Activated T-cell treated with anti-CD3 and anti-CD28 coated beads for 48 hours (primary cell): ENCODE measurements at regions not wholly inside any gene's neighbourhood (a gene's known extent, or its start where the extent isn't known, plus 50 kb on each side); places are given as distances from the start of the nearest gene placed in this dataset.

Experiments used
- DNase-seq: peaks from one replicate; pipeline ENCODE4 v3.0.0-alpha.2; 2020; ENCODE audit warnings: low read depth

DNA sequence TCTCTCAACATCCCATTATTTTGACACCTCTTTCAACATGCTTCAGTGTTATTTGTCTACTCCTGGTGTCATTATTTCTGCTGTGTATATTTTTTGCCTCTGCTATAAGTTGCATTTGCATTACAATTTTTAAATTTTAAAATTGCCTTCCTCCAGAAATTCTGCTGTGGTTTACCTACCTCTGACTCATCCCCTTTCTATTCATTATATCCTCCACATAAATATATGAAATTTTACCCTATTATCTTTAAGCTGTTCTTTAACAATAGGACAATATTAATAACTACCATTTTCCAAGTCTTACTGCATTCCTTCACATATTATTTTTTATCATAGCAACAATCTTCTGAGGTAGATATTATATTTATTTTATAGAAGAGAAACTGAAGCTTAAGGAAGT is 178.1 kb upstream of the NRIP1 start:
- DNase-seq: no peak

DNA sequence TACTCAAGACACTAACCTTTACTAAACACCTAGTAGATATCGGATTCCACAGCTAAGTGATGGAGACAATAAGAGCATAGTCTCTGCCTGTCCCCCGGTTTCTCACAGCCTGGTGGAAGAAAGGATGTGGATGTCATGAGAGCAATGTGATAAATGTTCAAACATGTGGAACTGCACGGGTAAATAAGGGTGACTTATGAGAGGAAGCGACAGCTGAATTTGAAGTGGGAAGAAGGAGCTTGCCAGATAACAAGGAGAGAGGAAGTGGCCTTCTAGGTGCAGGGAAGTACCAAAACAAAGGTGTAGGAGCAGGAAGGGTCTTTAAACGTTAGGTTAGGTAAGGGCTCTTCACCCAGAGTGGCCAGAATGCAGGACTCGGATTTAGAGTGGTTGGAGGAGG is 178.6 kb upstream of the NRIP1 start:
- DNase-seq: no peak

- no peak for DNase-seq
Observed at GRCh38 chr21:15247613-15248012, 182.8 kb upstream of the NRIP1 start.

DNA sequence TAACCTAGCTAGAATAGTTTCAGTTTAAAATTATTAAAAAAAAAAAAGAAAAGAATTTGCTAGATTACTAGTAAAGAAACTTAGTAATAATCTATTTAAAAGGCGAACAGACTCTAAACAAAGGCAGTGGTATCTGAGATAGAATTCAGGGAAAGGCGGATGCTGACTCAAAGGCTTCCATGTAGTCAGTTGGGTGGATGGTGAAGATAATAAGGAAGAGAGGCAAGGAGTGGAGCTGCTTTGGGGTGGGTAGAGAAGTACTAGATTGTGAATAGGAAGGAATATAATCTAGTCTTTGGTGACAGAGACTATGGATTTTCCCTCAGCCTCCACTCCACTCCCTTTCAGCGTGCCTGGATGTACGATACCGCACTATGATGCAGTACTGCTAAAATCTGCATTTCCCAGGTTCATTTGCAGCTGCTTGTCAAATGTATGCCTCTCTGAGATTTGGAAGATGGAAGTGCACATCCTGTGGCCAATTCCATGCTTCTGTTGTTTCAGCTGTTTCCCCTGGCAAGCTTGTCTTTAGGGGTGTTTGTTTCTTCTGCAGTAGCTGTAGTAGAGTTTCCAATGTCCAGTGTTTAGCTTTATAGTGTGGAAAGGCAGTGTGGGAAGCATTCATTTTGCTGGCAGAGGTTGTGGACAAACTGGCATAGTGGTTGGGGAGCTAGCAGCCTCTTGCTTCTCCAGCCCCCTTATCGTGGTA is 184.6 kb upstream of the NRIP1 start:
- DNase-seq: no peak

- no peak for DNase-seq
Observed at GRCh38 chr21:15250384-15250783, 185.6 kb upstream of the NRIP1 start.

DNA sequence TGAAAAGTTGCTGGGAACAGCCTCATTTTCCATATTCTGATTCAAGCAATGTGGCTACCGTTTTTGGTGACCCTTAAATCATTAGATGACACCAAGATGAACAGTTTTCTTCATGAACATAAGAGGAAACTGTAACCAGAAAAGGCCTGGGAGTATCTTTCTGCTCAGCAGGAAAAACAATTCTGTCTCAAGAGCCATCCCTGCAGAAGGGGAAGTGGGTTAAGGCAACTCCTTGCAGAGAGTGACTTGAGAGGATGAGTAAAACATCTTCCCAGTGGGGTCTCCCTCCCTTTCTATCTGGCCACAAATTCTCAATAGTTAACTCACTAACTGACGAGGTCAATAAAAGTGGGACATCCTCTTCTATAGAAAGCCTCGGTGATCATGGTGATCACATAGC is 187.6 kb upstream of the NRIP1 start:
- DNase-seq: no peak

DNA sequence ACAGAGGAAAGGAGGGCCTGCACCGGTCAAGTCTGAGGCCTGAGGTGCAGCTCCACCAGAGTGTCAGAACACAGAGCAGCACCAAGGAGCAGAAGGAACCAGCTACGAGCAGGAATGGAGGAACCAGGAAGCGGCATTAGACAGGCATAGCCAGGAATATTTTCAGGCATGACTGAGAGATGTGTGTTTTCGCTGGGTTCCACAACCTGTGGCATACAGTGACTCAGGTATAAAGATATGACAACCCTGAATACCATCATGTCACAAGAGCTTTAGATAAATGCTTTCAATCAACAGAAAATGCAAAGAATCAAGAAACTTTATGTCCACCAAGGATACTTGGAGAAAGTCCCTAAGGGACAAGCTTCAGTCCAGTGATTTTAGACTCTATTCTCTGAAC is 189.3 kb upstream of the NRIP1 start:
- no peak for DNase-seq

DNA sequence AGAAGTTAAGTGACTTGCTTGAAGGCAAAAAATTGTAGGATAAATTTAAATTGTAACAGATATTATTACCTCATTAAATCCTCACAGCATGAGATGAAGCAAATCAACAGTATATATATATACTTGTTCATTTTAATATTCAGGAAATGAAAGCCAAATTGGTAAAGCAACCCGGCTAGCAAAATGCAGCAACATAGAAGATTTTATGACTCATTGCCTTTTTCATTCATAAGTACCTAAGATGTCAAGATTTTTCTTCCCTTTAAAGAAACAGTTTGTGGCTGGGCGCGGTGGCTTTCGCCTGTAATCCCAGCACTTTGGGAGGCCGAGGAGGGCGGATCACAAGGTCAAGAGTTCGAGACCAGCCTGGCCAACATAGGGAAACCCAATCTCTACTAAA is 190.5 kb upstream of the NRIP1 start:
- no peak for DNase-seq

DNA sequence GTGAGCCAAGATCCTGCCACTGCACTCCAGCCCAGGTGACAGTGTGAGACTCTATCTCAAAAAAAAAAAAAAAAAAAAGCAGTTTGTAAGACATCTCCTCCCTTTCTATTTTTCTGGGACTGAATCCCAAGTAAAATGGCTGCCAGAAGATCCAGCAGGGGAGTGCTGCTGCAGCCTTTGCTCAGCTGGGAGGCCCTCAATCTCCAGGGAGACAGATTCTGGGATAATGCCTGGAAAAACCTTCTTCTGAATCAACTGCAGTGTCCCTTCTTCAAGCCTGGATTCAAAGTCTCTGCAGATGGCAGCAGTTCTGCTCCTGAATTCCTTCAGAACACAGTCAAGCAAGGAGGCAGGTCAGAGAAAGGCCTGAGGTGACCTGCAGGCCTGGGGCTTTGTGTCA is 191.0 kb upstream of the NRIP1 start:
- no peak for DNase-seq

DNA sequence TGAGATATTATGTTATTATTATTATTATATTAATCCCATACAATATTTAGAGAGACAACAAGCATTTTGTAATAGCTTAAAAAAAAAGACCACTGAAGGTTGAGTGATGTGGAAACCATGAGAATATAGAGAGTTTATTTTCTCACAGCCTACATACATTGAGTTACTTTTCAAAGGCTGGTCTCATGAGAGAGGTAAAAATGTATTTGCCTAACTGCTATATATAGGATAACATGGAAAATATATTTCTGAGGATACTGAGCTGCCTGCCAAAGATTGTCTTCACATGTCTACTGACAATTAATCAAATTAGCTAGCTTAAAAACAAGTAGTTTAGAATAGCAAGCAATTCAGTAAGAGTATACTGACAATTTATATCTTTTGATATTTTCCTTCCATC is 192.2 kb upstream of the NRIP1 start:
- DNase-seq: no peak

DNA sequence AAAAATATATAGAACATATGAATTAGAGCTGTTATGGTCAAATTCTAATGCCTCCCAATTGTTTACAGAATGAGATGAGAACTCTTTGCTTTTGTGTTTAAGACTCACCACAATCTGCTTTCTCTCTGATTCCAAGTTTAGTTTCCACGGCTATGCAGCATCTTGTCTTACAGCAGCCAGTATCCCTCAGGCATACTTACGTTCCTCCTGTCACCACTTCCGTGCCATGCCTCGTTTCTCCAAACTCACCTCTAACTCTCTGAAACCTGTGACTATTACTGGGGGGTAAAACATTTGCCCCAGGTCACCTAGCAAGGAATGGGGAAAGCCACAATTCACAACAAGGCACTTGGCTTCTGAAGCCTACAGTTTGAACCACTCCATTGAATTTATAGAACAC is 192.8 kb upstream of the NRIP1 start:
- no peak for DNase-seq

DNA sequence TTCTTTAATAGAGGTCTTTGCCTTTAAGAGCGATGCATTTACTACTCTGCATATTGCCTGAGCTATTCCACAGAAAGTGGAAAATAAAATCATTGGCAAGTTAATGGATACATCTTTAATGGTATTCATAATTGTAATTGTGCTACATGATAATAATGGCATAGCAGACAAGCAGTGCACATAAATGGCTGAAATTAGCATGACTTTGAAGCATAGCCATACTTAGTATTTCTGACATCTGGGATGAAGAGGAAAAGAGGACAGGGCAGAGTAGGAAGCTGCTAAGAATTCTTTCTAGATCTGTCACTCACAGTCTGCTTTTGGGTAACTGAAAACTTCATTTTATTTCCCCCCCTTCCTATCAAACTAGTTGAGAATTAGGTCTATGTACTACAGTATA is 195.0 kb upstream of the NRIP1 start:
- no peak for DNase-seq

- DNase-seq: no peak
Observed at GRCh38 chr21:15260604-15261003, 195.8 kb upstream of the NRIP1 start.

DNA sequence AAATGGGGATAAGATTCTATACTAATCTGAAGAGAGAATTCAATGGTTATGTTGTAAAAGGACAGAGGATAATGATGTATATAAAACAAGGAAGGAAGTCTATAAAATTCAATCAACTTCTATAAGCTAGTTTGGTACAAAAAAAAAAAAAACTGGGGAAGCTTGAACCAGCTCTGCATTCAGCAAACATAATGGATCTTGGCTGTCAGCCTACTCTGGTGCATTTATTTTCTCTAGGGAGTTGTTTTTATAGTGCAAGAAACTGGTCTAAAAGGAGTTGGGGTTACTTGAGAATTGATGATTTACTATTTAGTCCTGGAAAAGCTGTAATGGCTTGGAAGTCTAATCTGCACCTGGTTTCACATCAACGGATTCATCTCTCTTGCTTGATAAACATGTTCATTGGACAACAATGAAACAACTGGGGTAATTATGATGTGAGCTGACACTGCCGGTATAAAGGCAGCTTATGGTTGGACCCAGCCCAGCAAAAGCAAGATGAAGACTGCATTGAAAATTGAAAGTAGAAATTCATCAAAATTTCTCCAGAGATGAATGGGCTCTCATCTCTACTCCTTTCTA is 199.4 kb upstream of the NRIP1 start:
- DNase-seq: no peak

DNA sequence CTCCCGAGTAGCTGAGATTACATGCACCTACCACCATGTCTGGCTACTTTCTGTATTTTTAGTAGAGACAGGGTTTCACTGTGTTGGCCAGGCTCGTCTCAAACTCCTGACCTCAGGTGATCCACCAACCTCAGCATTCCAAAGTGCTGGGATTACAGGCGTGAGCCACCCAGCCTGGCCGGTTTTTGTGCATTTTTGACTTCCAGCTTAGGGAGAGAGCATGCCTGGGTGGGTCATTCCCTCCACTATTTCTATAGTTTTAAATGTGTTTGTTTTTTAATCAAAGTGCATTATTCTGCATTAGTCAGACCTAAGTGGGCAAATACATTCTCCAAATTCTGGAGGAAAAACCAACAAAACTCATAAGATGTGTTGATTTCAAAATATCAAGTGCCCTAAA is 207.4 kb upstream of the NRIP1 start:
- no peak for DNase-seq

DNA sequence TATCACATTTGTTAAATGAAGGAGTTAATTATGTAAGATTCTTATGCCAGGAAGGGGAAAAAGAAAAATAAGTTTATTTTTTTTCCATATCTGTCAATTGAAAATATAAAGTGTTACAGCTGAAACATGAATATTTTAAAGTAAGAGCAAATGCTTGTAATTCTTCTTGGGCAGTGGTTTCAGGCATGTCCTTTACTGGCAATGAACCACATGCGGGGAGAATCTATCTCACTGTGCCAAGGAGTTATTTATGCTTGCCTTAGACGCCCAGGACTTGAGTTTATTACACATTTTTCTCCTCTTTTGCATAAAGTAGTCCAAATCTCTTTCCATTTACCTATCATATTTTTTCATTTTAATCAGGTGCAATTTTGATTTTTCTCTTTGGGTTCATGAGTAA is 207.8 kb upstream of the NRIP1 start:
- DNase-seq: no peak

DNA sequence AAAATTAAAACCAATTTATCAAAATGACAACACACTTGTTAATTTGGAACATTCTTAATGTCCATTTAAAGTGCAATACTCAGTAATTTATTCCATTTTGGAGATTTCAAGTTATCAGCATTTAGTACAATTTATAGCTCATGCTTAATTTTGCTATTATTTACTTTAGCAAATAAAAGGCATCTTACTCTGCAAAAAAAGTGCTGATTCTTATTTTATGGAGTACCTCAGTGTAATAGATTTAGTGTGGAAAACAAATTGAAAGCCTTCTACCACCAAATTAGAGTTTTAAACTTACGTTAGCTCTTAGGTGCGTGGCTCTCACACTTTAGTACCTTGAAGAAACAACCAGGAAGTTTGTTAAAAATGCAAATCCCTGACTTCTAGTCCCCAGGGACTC is 208.4 kb upstream of the NRIP1 start:
- DNase-seq: no peak

- DNase-seq: no peak
Observed at GRCh38 chr21:15274701-15275485, 210.1 kb upstream of the NRIP1 start.

DNA sequence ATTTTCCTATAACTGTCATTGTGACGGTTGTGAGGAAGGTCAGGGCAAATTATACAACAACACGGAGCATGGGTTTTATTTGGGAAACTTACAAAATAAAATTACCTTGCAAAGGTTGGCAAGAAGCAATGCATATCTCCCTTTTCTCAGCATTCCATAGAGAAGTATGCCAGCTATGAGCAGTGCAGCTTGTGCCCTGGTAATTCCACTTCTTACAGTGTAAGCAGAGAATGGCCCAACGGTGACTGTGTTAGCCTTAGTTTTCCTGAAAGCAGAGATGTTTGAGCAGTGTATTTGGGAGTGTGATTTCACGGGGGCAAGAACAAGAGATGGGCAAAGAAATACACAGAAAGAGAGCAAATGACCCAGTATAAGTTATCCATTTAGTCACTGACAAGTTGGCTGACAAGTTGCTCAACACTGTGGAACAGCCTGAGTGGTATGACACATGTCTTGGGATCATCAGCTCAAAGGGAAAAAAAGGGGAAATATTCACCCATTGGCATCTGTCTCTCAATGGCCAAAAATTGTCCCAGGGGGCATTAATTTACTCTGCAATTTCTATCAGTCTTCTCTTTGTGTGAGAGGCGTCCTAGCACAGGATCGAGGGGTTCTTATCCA is 210.9 kb upstream of the NRIP1 start:
- no peak for DNase-seq

DNA sequence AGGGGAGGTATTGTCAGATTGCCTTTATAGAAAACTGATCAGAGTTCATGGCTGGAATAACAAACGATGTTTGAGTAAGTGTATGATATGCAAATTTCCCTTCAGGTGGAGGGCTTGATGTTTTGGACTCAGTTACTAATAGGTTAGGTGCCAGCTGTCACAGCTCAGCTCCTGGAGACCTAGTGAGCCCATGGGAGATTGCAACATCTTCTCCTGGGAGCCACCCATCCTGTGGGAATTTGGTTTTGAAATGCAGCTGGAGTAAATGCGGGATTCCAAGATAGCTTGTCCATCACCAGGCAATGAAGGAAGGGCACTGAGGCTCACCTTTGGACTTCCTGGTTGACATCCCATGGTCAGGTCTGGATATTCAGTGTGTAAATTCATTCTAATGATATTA is 211.4 kb upstream of the NRIP1 start:
- DNase-seq: no peak

DNA sequence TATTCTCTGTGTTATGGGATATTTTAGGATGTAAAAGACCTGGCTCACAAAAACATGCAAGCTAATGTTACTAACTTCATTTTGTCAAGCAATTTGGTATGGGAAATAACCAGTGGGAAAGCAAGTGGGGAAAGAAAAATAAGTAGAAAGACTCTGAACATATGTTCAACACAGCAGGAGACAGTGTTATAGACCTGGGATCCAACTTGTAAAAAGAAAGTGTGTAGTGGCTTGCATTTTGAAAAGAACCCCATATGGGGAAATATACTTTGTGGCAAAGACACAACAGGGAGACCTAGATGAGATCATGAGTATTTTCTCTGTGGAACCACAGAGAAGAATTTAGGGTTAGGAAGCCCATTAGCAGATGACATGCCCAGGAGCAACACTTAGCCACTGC is 212.7 kb upstream of the NRIP1 start:
- no peak for DNase-seq

- DNase-seq: no peak
Observed at GRCh38 chr21:15278279-15278678, 213.5 kb upstream of the NRIP1 start.

GRCh38 chr21:15278851-15279250 is 214.1 kb upstream of the NRIP1 start:
- no peak for DNase-seq
